Small intestine (tissue), 7 donors: ENCODE measurements at regions not wholly inside any gene's neighbourhood (a gene's known extent, or its start where the extent isn't known, plus 50 kb on each side); places are given as distances from the start of the nearest gene placed in this dataset.

ENCODE experiments used
- DNase-seq, 2 donors: peaks; one replicate each; pipeline versions ENCODE4 v3.0.0 to v3.0.0-alpha.2; 2013
- FAIRE-seq: peaks from 2 replicates; lab custom pipeline; 2012; peaks lifted over from hg19 to GRCh38; lab: Jason Lieb, UNC
- H3K27ac ChIP-seq, 3 donors: one replicate each; pipeline ENCODE4 v1.5.1; 2013; ENCODE audit warnings: low read length in 2 of 3, mild to moderate bottlenecking in 2 of 3, control low read depth in 1 of 3, inconsistent platforms in 1 of 3, low read depth in 1 of 3, moderate library complexity in 1 of 3
- H3K27me3 ChIP-seq, 3 donors: one replicate each; pipeline ENCODE4 v1.6.1; 2013; ENCODE audit warnings: low read length in 3 of 3, inconsistent platforms in 1 of 3; ENCODE audit not compliant: control insufficient read depth in 3 of 3, insufficient read depth in 3 of 3
- H3K36me3 ChIP-seq, 3 donors: one replicate each; pipeline ENCODE4 v1.6.1; 2013; ENCODE audit warnings: low read length in 3 of 3, inconsistent platforms in 1 of 3, low read depth in 1 of 3, mild to moderate bottlenecking in 1 of 3, moderate library complexity in 1 of 3; ENCODE audit not compliant: control insufficient read depth in 3 of 3, insufficient read depth in 2 of 3
- H3K4me1 ChIP-seq, 3 donors: one replicate each; pipeline ENCODE4 v1.6.1; 2013; ENCODE audit warnings: low read length in 2 of 3, inconsistent platforms in 1 of 3, low read depth in 1 of 3, mild to moderate bottlenecking in 1 of 3, moderate library complexity in 1 of 3; ENCODE audit not compliant: control insufficient read depth in 3 of 3, insufficient read depth in 2 of 3
- H3K4me3 ChIP-seq, 3 donors: one replicate each; pipeline ENCODE4 v1.5.1; 2013; ENCODE audit warnings: low read length in 3 of 3, control low read depth in 1 of 3, inconsistent platforms in 1 of 3, low read depth in 1 of 3, mild to moderate bottlenecking in 1 of 3, moderate library complexity in 1 of 3
- H3K9me3 ChIP-seq, 2 donors: one replicate each; pipeline ENCODE4 v1.6.1; 2013; ENCODE audit warnings: low read depth in 1 of 2, low read length in 1 of 2; ENCODE audit not compliant: control insufficient read depth in 2 of 2, insufficient read depth in 1 of 2
- WGBS, 3 donors: extraction: QIAGEN DNeasy Blood & Tissue Kit; methylation state at CpG; one replicate each; pipeline ENCODE4 v1.1.7; 2013; 5-methylcytosine and 5-hydroxymethylcytosine counted together
- donor health status: healthy with polysubstance abuse.
- donor health status: control.
- donor health status: control.
- donor health status: Bipolar disorder and iron deficiency.
- donor health status: healthy.

- Histone ChIP-seq H3K9me3 (no peaks in the 10 kb centered on the region), H3K4me3 (no peak overlapping the region), H3K27ac (no peak overlapping the region), H3K36me3 (no peaks in the 10 kb centered on the region), H3K27me3 (no peaks in the 10 kb centered on the region), H3K4me1 (peaks cover 0 to 3% (median 0%) of the 10 kb centered on the region in 3 donors)
- WGBS, 3 donors, result 13 to 37% (median 17%) methylated on average over 1 of the region's 1 CpG
- FAIRE-seq, result no peak
- DNase-seq, result peak; percentile 27 to 33
Measured at GRCh38 chr10:57959318-57960006, 308.2 kb downstream of the IPMK start.

GRCh38 chr10:57955076-57955475 is 312.6 kb downstream of the IPMK start:
- no peak for DNase-seq
- no peak for FAIRE-seq
- Histone ChIP-seq H3K4me3 (no peak overlapping the region), H3K4me1 (peaks cover 0 to 3% (median 0%) of the 10 kb centered on the region in 3 donors), H3K36me3 (no peaks in the 10 kb centered on the region), H3K9me3 (no peaks in the 10 kb centered on the region), H3K27ac (no peak overlapping the region), H3K27me3 (no peaks in the 10 kb centered on the region)
- 70 to 84% (median 83%) methylated on average over 2 of the region's 2 CpGs for WGBS, 3 donors

GRCh38 chr10:57952741-57953140 is 315.0 kb downstream of the IPMK start:
- no peak for FAIRE-seq
- H3K27ac ChIP-seq, result no peak overlapping the region

GRCh38 chr10:57950442-57950974 is 317.2 kb downstream of the IPMK start:
- no peak for FAIRE-seq
- no peaks in the 10 kb centered on the region for H3K36me3 ChIP-seq
- H3K27me3 ChIP-seq, result no peaks in the 10 kb centered on the region
- no peak overlapping the region for H3K27ac ChIP-seq
- no peaks in the 10 kb centered on the region for H3K9me3 ChIP-seq
- H3K4me1 ChIP-seq, result no peaks in the 10 kb centered on the region
- WGBS, 3 donors, result 39 to 59% (median 45%) methylated on average over 4 of the region's 4 CpGs
- DNase-seq, result no peak
- no peak overlapping the region for H3K4me3 ChIP-seq

More at GRCh38 chr10:57952741-57953140, 315.0 kb downstream of the IPMK start:
- H3K4me3 ChIP-seq, result no peak overlapping the region
- no peak for DNase-seq
- H3K36me3 ChIP-seq, result no peaks in the 10 kb centered on the region
- 36 to 47% (median 45%) methylated on average over 2 of the region's 2 CpGs for WGBS, 3 donors
- no peaks in the 10 kb centered on the region for H3K9me3 ChIP-seq
- H3K4me1 ChIP-seq, result no peaks in the 10 kb centered on the region
- H3K27me3 ChIP-seq, result no peaks in the 10 kb centered on the region

- 90 to 99% (median 97%) methylated on average over 2 of the region's 2 CpGs for WGBS, 3 donors
- FAIRE-seq, result no peak
- DNase-seq, result no peak
- Histone ChIP-seq H3K27me3 (no peaks in the 10 kb centered on the region), H3K9me3 (no peaks in the 10 kb centered on the region), H3K4me3 (no peak overlapping the region), H3K36me3 (no peaks in the 10 kb centered on the region), H3K4me1 (no peaks in the 10 kb centered on the region), H3K27ac (no peak overlapping the region)
Measured at GRCh38 chr10:57948796-57949195, 318.9 kb downstream of the IPMK start.

- H3K27ac ChIP-seq, result no peak overlapping the region
- H3K4me1 ChIP-seq, result no peaks in the 10 kb centered on the region
- H3K9me3 ChIP-seq, result no peaks in the 10 kb centered on the region
- FAIRE-seq (no peak), DNase-seq (no peak)
- 88 to 91% (median 89%) methylated on average over 1 of the region's 1 CpG for WGBS, 3 donors
- no peaks in the 10 kb centered on the region for H3K36me3 ChIP-seq
- H3K4me3 ChIP-seq, result no peak overlapping the region
- no peaks in the 10 kb centered on the region for H3K27me3 ChIP-seq
Measured at GRCh38 chr10:57946833-57947232, 320.9 kb downstream of the IPMK start.

- Histone ChIP-seq H3K4me3 (no peak overlapping the region), H3K4me1 (no peaks in the 10 kb centered on the region), H3K36me3 (no peaks in the 10 kb centered on the region), H3K27me3 (no peaks in the 10 kb centered on the region), H3K9me3 (no peaks in the 10 kb centered on the region), H3K27ac (no peak overlapping the region)
- FAIRE-seq (no peak), DNase-seq (no peak)
- WGBS, 3 donors, result 86 to 91% (median 87%) methylated on average over 4 of the region's 4 CpGs
Measured at GRCh38 chr10:57943701-57944100, 324.0 kb downstream of the IPMK start.

GRCh38 chr10:57925045-57925444 is 342.6 kb downstream of the IPMK start:
- H3K27ac ChIP-seq, result no peak overlapping the region
- peak in 1 of 2 donors; percentile 6 for DNase-seq
- WGBS, 3 donors, result 40 to 59% (median 51%) methylated on average over 2 of the region's 2 CpGs

GRCh38 chr10:57921140-57921539 is 346.6 kb downstream of the IPMK start:
- H3K36me3 ChIP-seq, result no peaks in the 10 kb centered on the region
- no peaks in the 10 kb centered on the region for H3K27me3 ChIP-seq
- H3K9me3 ChIP-seq, result no peaks in the 10 kb centered on the region
- H3K4me1 ChIP-seq, result no peaks in the 10 kb centered on the region
- no peak for DNase-seq
- no peak overlapping the region for H3K27ac ChIP-seq
- FAIRE-seq, result no peak
- H3K4me3 ChIP-seq, result no peak overlapping the region

More at GRCh38 chr10:57925045-57925444, 342.6 kb downstream of the IPMK start:
- no peaks in the 10 kb centered on the region for H3K4me1 ChIP-seq
- H3K9me3 ChIP-seq, result no peaks in the 10 kb centered on the region
- no peaks in the 10 kb centered on the region for H3K27me3 ChIP-seq
- no peak overlapping the region for H3K4me3 ChIP-seq
- no peak for FAIRE-seq
- H3K36me3 ChIP-seq, result no peaks in the 10 kb centered on the region
